HCT116 (cell line): ENCODE measurements at regions not wholly inside any gene's neighbourhood (a gene's known extent, or its start where the extent isn't known, plus 50 kb on each side); places are given as distances from the start of the nearest gene placed in this dataset.

Experiments
- ATAC-seq: fragments of 200-7000 bp; cut with Tn5 transposase; 2 replicates; pipeline ENCODE4 v1.9.1; 2020; ENCODE audit warnings: mild to moderate bottlenecking, moderate library complexity
- BruUV-seq: library from RNA; stranded (reverse); fragments of 400-500 nt; replicated peaks from 2 replicates; lab custom pipeline; 2021; lab: Mats Ljungman, UMichigan
- CTCF ChIA-PET: fragments of 300-600 bp; sonication (Branson Sonifier 250); formaldehyde crosslinking; loops from one replicate; lab custom pipeline; 2021; ENCODE audit warnings: antibody characterized with exemption; lab: Charles Lee
- POLR2A ChIA-PET: fragments of 300-600, 350-600 bp; sonication (Branson Sonifier 250); formaldehyde crosslinking; loops from one replicate; lab custom pipeline; 2021; ENCODE audit warnings: antibody characterized with exemption; lab: Charles Lee
- RAD21 ChIA-PET, 2 experiments: fragments of 300-600 bp; sonication (Branson Sonifier 250); formaldehyde crosslinking; loops; one replicate each; lab custom pipeline; 2023; ENCODE audit warnings: low total read pairs in 2 of 2; ENCODE audit not compliant: uncharacterized antibody in 2 of 2, unreplicated experiment in 2 of 2, low non-redundant PET in 1 of 2; lab: Charles Lee
- DNase-seq: peaks from one replicate; pipeline ENCODE4 v3.0.0-alpha.2; 2010; ENCODE audit warnings: low read depth, low spot score
- H2AFZ ChIP-seq: fragments of 200-600 bp; shearing (Covaris generic), sonication (generic); 2 replicates; pipeline ENCODE4 v1.6.1; 2017; ENCODE audit warnings: low read depth, mixed run types, mixed read lengths, antibody characterized with exemption, low read length; ENCODE audit not compliant: poor library complexity, severe bottlenecking
- H3K27ac ChIP-seq: 2 replicates; pipeline ENCODE4 v1.5.1; 2012; ENCODE audit warnings: low read depth, low read length
- H3K27me3 ChIP-seq: fragments of 200-600 bp; sonication (generic); 2 replicates; pipeline ENCODE4 v1.6.1; 2016; ENCODE audit warnings: mixed run types, low read length, mixed read lengths; ENCODE audit not compliant: insufficient read depth
- H3K36me3 ChIP-seq, 2 experiments: fragments of 200-500 bp in 1 of 2; fragments of 200-600 bp in 1 of 2; sonication (Bioruptor generic) in 1 of 2; sonication (generic) in 1 of 2; 2 replicates each; pipeline versions ENCODE4 v1.5.1 to v1.6.1; 2014 to 2016; ENCODE audit warnings: low read length in 2 of 2, inconsistent platforms in 1 of 2, mixed read lengths in 1 of 2, mixed run types in 1 of 2; ENCODE audit not compliant: insufficient read depth in 2 of 2, control insufficient read depth in 1 of 2
- H3K4me1 ChIP-seq, 2 experiments: fragments of 200-600 bp in 1 of 2; sonication (generic) in 1 of 2; 2 replicates each; pipeline versions ENCODE4 v1.5.1 to v1.6.1; 2012 to 2017; ENCODE audit warnings: low read length in 2 of 2, inconsistent platforms in 1 of 2, mild to moderate bottlenecking in 1 of 2, mixed read lengths in 1 of 2, mixed run types in 1 of 2, moderate library complexity in 1 of 2; ENCODE audit not compliant: insufficient read depth in 2 of 2, control insufficient read depth in 1 of 2
- H3K4me2 ChIP-seq: fragments of 200-600 bp; sonication (generic); 2 replicates; pipeline ENCODE4 v1.6.1; 2017; ENCODE audit warnings: mixed run types, low read length, mixed read lengths
- H3K4me3 ChIP-seq, 2 experiments: fragments of 200-600 bp in 1 of 2; sonication (generic) in 1 of 2; replicated peaks in 1 of 2; 2 replicates each; pipeline ENCODE4 v1.5.1; 2011 to 2016; ENCODE audit warnings: low read length in 2 of 2, control low read depth in 1 of 2, low read depth in 1 of 2, mild to moderate bottlenecking in 1 of 2, mixed read lengths in 1 of 2, mixed run types in 1 of 2
- H3K79me2 ChIP-seq: fragments of 200-600 bp; sonication (generic); 2 replicates; pipeline ENCODE4 v1.6.1; 2017; ENCODE audit warnings: mild to moderate bottlenecking, mixed run types, low read length, moderate library complexity, mixed read lengths; ENCODE audit not compliant: insufficient read depth
- H3K9ac ChIP-seq: fragments of 200-600 bp; sonication (generic); 2 replicates; pipeline ENCODE4 v1.6.1; 2016; ENCODE audit warnings: low read length, mixed read lengths
- H3K9me2 ChIP-seq: fragments of 200-600 bp; sonication (generic), shearing (Covaris generic); 2 replicates; pipeline ENCODE4 v1.6.1; 2017; ENCODE audit warnings: mixed run types, mild to moderate bottlenecking, moderate library complexity; ENCODE audit not compliant: insufficient read depth
- H3K9me3 ChIP-seq, 2 experiments: fragments of 200-500 bp in 1 of 2; fragments of 200-600 bp in 1 of 2; sonication (Bioruptor generic) in 1 of 2; sonication (generic) in 1 of 2; 2 replicates each; pipeline ENCODE4 v1.6.1; 2014 to 2017; ENCODE audit warnings: low read length in 2 of 2, mixed read lengths in 2 of 2, inconsistent platforms in 1 of 2, low read depth in 1 of 2, mild to moderate bottlenecking in 1 of 2, mixed run types in 1 of 2, moderate library complexity in 1 of 2; ENCODE audit not compliant: control insufficient read depth in 1 of 2, insufficient read depth in 1 of 2
- H4K20me1 ChIP-seq: fragments of 200-600 bp; sonication (generic), shearing (Covaris generic); 2 replicates; pipeline ENCODE4 v1.6.1; 2017; ENCODE audit warnings: mixed run types, mild to moderate bottlenecking, moderate library complexity; ENCODE audit not compliant: insufficient read depth
- CBX3 ChIP-seq: IDR thresholded peaks from 2 replicates; pipeline ENCODE4 v1.6.1; 2012; ENCODE audit warnings: low read depth
- EGR1 ChIP-seq: IDR thresholded peaks from 2 replicates; pipeline ENCODE4 v1.6.1; 2012; ENCODE audit warnings: low read depth
- ELF1 ChIP-seq: IDR thresholded peaks from 2 replicates; pipeline ENCODE4 v1.6.1; 2012; ENCODE audit warnings: low read depth, borderline replicate concordance
- EZH2phosphoT487 ChIP-seq: fragments of 200-600 bp; IDR thresholded peaks from 2 replicates; pipeline ENCODE4 v1.6.1; 2018; ENCODE audit warnings: antibody characterized with exemption, borderline replicate concordance
- FOSL1 ChIP-seq: IDR thresholded peaks from 2 replicates; pipeline ENCODE4 v1.6.1; 2012; ENCODE audit warnings: low read depth
- JUND ChIP-seq: IDR thresholded peaks from 2 replicates; pipeline ENCODE4 v1.6.1; 2012
- POLR2A ChIP-seq: IDR thresholded peaks from 2 replicates; pipeline ENCODE4 v1.7.0; 2011; ENCODE audit warnings: borderline replicate concordance; ENCODE audit not compliant: insufficient read depth, insufficient read length; ENCODE audit errors: extremely low read depth
- RAD21 ChIP-seq: IDR thresholded peaks from 2 replicates; pipeline ENCODE4 v1.6.1; 2012; ENCODE audit warnings: low read depth, mild to moderate bottlenecking
- SIN3A ChIP-seq: IDR thresholded peaks from 2 replicates; pipeline ENCODE4 v1.6.1; 2012; ENCODE audit warnings: low read depth
- SP1 ChIP-seq: IDR thresholded peaks from 2 replicates; pipeline ENCODE4 v1.6.1; 2012; ENCODE audit warnings: low read depth
- TCF7L2 ChIP-seq: IDR thresholded peaks from 2 replicates; pipeline ENCODE4 v1.7.0; 2011; ENCODE audit warnings: borderline replicate concordance, inconsistent platforms; ENCODE audit not compliant: insufficient read depth, insufficient read length; ENCODE audit errors: extremely low read depth
- YY1 ChIP-seq: IDR thresholded peaks from 2 replicates; pipeline ENCODE4 v1.6.1; 2011; ENCODE audit warnings: low read length, low read depth, moderate library complexity, mild to moderate bottlenecking; ENCODE audit not compliant: insufficient replicate concordance; ENCODE audit errors: extremely low read depth
- ZNF274 ChIP-seq: fragments of 200-500 bp; sonication (Bioruptor generic); IDR thresholded peaks from 2 replicates; pipeline ENCODE4 v1.6.1; 2014; ENCODE audit warnings: mild to moderate bottlenecking, low read depth, low read length, inconsistent platforms
- intact Hi-C: fragments of 100-400 bp; cut with micrococcal nuclease; formaldehyde crosslinking; loops from 2 replicates; pipeline ENCODE4 v1.10.0; 2022
- TF ChIP-seq, protein P1 (sequence below): IDR thresholded peaks from 2 replicates; pipeline ENCODE4 v1.6.1; 2012; ENCODE audit warnings: low read depth
- TF ChIP-seq, protein P2 (sequence below): IDR thresholded peaks from 2 replicates; pipeline ENCODE4 v1.6.1; 2011; ENCODE audit warnings: mild to moderate bottlenecking, low read length, moderate library complexity; ENCODE audit not compliant: insufficient replicate concordance; ENCODE audit errors: extremely low read depth
- TF ChIP-seq, protein P3 (sequence below): IDR thresholded peaks from 2 replicates; pipeline ENCODE4 v1.6.1; 2012
- TF ChIP-seq, protein P4 (sequence below): IDR thresholded peaks from 2 replicates; pipeline ENCODE4 v1.6.1; 2012

DNA sequence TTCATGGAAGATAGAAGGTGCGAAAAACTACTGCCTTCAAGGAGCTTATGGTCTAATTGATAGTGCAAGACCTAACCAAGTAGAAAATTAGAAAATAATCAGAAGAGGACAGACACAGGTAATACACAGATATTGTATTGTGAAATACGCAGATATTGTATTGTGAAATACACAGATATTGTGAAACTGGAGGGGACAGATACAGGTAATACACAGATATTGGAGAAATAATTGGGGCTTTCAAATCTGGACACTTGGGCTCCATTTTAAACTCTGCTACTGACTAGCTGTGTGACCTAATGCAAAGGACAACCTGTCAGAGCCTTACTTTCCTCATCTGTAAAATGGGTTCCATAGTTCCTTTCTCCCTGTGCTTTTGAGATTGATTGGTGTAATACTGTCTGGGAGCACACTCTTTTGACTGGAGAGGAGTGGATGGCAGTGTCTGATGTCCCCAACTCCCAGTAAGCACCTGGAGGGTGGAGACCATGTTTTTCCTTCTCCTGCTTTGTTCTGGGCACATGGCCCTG, 272.8 kb downstream of the TLE3 start:
- H3K79me2 ChIP-seq: no peaks in the 10 kb centered on the region
- no peaks in the 10 kb centered on the region for H3K9me3 ChIP-seq
- H3K9me2 ChIP-seq: no peaks in the 10 kb centered on the region
- no peak overlapping the region for H3K27ac ChIP-seq
- no peak for DNase-seq
- no peak for ATAC-seq
- intact Hi-C loops: no loop called here
- H2AFZ ChIP-seq: no peak overlapping the region
- H3K4me3 ChIP-seq: no peak overlapping the region
- H4K20me1 ChIP-seq: no peaks in the 10 kb centered on the region
- no peak overlapping the region for H3K4me2 ChIP-seq
- CTCF ChIA-PET: no interaction called here
- TF ChIP-seq EZH2phosphoT487 (no peak), CBX3 (no peak), TCF7L2 (no peak), FOSL1 (no peak), SP1 (no peak), JUND (no peak), YY1 (no peak), ZNF274 (no peak), SIN3A (no peak), RAD21 (no peak), EGR1 (no peak), POLR2A (no peak), ELF1 (no peak)
- TF ChIP-seq, protein P1, sequence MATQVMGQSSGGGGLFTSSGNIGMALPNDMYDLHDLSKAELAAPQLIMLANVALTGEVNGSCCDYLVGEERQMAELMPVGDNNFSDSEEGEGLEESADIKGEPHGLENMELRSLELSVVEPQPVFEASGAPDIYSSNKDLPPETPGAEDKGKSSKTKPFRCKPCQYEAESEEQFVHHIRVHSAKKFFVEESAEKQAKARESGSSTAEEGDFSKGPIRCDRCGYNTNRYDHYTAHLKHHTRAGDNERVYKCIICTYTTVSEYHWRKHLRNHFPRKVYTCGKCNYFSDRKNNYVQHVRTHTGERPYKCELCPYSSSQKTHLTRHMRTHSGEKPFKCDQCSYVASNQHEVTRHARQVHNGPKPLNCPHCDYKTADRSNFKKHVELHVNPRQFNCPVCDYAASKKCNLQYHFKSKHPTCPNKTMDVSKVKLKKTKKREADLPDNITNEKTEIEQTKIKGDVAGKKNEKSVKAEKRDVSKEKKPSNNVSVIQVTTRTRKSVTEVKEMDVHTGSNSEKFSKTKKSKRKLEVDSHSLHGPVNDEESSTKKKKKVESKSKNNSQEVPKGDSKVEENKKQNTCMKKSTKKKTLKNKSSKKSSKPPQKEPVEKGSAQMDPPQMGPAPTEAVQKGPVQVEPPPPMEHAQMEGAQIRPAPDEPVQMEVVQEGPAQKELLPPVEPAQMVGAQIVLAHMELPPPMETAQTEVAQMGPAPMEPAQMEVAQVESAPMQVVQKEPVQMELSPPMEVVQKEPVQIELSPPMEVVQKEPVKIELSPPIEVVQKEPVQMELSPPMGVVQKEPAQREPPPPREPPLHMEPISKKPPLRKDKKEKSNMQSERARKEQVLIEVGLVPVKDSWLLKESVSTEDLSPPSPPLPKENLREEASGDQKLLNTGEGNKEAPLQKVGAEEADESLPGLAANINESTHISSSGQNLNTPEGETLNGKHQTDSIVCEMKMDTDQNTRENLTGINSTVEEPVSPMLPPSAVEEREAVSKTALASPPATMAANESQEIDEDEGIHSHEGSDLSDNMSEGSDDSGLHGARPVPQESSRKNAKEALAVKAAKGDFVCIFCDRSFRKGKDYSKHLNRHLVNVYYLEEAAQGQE: no peak
- TF ChIP-seq, protein P2, sequence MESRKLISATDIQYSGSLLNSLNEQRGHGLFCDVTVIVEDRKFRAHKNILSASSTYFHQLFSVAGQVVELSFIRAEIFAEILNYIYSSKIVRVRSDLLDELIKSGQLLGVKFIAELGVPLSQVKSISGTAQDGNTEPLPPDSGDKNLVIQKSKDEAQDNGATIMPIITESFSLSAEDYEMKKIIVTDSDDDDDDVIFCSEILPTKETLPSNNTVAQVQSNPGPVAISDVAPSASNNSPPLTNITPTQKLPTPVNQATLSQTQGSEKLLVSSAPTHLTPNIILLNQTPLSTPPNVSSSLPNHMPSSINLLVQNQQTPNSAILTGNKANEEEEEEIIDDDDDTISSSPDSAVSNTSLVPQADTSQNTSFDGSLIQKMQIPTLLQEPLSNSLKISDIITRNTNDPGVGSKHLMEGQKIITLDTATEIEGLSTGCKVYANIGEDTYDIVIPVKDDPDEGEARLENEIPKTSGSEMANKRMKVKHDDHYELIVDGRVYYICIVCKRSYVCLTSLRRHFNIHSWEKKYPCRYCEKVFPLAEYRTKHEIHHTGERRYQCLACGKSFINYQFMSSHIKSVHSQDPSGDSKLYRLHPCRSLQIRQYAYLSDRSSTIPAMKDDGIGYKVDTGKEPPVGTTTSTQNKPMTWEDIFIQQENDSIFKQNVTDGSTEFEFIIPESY: no peak
- TF ChIP-seq, protein P3, sequence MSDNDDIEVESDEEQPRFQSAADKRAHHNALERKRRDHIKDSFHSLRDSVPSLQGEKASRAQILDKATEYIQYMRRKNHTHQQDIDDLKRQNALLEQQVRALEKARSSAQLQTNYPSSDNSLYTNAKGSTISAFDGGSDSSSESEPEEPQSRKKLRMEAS: no peak
- TF ChIP-seq, protein P4, sequence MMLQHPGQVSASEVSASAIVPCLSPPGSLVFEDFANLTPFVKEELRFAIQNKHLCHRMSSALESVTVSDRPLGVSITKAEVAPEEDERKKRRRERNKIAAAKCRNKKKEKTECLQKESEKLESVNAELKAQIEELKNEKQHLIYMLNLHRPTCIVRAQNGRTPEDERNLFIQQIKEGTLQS: no peak
- POLR2A ChIA-PET: no interaction called here
- H3K27me3 ChIP-seq: no peaks in the 10 kb centered on the region
- H3K9ac ChIP-seq: no peak overlapping the region
- H3K36me3 ChIP-seq: no peaks in the 10 kb centered on the region
- RAD21 ChIA-PET: no interaction called here
- BruUV-seq: no TSS peak
- peaks cover 4 to 10% of the 10 kb centered on the region in 2 experiments; a peak in 2 of 4 replicates for H3K4me1 ChIP-seq
